ENCODE measurements at regions not wholly inside any gene's neighbourhood (a gene's known extent, or its start where the extent isn't known, plus 50 kb on each side); places are given as distances from the start of the nearest gene placed in this dataset.
"Not testable (repeated sequence)": the region's sequence is repeated elsewhere in the genome, so short reads cannot be mapped to it uniquely, and the experiment has no call there.

DNA sequence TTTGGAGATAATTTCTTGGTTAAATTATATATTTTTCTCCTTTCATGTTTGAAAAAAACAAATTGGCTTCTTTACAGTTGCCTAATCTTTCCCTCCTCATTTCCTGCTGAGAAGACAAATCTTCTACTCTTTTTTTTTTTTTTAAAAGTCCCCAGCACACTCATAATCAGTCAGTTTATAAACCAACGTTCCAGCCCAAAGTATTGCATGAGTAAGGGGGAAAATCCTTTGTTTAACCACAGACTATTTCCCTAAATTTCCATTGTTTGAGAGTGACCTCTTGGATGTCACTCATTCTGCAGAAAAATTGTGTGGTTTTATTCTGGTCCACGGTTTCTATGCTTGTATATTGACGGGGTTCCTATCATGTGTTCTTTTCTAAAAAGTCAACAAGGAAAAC is 55.1 kb upstream of the TLR4 start:
- TF ChIP-seq POLR2A (IDR thresholded peaks at IDR 0.05; ENCODE audit: low read depth, low read length), result no peak
- no peak for FAIRE-seq
- no peak for DNase-seq (ENCODE audit: insufficient read length, low spot score)

GRCh38 chr9:117644932-117645636 is 59.1 kb upstream of the TLR4 start:
- FAIRE-seq, result no peak
- DNase-seq (ENCODE audit: insufficient read length, low spot score), result no peak
- no peak for TF ChIP-seq POLR2A (IDR thresholded peaks at IDR 0.05; ENCODE audit: low read depth, low read length)

DNA sequence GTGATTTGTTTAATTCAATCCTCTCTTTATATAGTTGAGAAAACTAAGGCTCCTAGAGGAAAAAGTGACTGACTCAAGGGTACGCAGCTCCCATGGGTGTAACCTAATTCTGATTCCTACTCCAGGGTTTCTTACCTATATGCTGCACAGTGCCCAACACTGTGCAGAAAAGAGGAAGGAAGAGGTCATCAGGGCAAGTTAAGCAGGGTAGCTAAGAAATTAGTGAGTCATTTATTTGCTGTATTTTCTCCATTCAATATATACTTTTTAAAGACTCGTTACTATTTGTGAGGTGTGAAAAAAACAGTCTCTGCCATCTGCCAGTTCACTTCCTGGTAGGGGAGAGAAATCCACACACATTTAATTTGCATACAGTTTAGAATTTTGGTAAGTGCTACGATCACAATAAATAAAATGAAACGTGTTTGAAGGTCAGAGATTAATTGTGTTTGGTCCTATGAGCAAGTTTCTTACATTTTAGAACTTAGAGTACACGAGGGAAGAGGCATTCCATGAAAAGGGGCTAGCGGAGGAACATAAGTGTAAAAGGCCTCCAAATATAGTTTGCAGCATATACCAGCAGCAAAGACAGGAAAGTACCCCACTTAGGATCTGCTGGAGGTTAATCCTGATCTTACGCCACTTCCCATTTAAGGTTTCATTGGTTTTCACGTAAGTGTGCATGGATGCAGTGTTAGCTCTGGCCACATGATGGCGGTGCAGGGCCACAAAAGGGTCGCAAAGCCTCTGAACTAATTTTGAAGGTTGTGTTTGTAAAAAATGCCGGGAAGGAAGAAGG is 59.9 kb upstream of the TLR4 start:
- DNase-seq (ENCODE audit: insufficient read length, low spot score) (peak; percentile 63), FAIRE-seq (peak; percentile 90)
- TF ChIP-seq POLR2A (IDR thresholded peaks at IDR 0.05; ENCODE audit: low read depth, low read length), result no peak

GRCh38 chr9:117643288-117643654 is 60.9 kb upstream of the TLR4 start:
- FAIRE-seq (no peak), DNase-seq (ENCODE audit: insufficient read length, low spot score) (no peak)
- TF ChIP-seq POLR2A (IDR thresholded peaks at IDR 0.05; ENCODE audit: low read depth, low read length), result no peak

DNA sequence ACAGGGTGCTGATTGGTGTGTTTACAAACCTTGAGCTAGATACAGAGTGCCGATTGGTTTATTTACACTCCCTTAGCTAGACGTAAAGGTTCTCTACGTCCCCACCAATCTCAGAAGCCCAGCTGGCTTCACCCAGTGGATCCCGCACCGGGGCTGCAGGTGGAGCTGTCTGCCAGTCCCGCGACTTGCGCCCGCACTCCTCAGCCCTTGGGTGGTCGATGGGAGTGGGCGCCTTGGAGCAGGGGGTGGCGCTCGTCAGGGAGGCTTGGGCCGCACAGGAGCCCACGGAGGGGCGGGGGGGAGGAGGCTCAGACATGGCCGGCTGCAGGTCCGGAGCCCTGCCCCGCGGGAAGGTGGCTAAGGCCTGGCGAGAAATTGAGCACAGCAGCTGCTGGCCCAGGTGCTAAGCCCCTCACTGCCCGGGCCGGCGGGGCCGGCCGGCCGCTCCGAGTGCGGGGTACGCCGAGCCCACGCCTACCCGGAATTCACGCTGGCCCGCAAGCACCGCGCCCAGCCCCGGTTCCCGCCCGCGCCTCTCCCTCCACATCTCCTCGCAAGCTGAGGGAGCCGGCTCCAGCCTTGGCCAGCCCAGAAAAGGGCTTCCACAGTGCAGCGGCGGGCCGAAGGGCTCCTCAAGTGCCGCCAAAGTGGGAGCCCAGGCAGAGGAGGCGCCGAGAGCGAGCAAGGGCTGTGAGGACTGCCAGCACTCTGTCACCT is 61.5 kb upstream of the TLR4 start:
- not testable (repeated sequence) for FAIRE-seq; DNase-seq (ENCODE audit: insufficient read length, low spot score)

DNA sequence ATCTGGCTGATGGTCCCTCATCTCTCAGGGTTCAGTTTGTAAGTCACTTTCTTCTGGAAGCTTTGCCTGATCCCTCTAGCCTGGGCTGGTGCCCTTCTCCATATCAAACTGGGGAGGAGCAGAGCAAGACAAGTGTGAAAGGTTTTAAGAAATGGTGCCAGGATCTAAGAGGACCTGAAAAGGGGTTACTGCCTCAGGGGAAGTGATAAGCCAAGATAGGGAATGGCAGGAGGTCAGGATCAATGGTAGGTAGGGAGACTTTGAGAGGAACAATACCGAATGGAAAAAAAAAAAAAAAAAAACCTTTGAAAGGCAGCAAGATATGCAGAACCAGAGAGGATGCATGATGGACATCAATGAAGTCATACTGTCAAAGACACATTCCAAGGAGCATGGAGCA is 67.5 kb upstream of the TLR4 start:
- no peak for TF ChIP-seq POLR2A (IDR thresholded peaks at IDR 0.05; ENCODE audit: low read depth, low read length)
- FAIRE-seq, result no peak
- no peak for DNase-seq (ENCODE audit: insufficient read length, low spot score)

- DNase-seq (ENCODE audit: insufficient read length, low spot score) (no peak), FAIRE-seq (peak; percentile 43)
- no peak for TF ChIP-seq POLR2A (IDR thresholded peaks at IDR 0.05; ENCODE audit: low read depth, low read length)
Observed at GRCh38 chr9:117625154-117625553, 79.0 kb upstream of the TLR4 start.

DNA sequence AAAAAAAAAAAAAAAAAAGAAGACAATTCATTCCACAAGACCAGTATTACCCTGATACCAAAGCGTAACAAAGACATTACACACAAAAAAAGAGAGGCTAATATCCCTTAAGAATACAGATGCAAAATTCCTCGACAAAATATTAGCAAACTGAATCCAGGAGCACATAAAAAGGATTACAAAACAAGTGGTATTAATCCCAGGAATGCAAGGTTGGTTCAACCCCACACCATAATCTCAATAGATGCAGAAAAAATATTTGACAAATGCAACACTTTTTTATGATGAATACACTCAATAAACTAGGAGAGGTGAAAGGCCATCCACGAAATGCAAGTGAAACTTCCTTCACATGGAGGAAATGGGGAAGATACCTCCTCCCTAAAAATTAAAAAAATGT is 80.1 kb upstream of the TLR4 start:
- no peak for TF ChIP-seq POLR2A (IDR thresholded peaks at IDR 0.05; ENCODE audit: low read depth, low read length)
- no peak for FAIRE-seq
- no peak for DNase-seq (ENCODE audit: insufficient read length, low spot score)

DNA sequence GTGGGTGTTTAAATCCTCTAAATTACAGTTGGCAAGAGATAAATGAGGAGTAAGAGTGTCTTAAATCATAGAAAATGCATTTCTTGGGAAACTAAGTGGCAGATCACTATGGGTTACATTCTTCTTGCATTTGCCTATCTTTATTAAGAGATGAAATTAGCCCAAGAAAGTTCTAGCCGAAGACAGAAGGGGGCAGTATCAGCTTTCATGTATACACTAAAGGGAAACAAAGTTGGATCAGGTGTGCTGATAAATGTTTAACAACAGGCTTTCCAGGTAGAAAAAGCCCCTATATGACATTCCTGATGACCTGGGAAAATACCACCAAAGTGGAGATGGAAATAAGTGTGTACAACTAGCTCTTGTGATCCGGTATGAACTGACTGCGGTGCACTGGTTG is 81.9 kb upstream of the TLR4 start:
- no peak for DNase-seq (ENCODE audit: insufficient read length, low spot score)
- TF ChIP-seq POLR2A (IDR thresholded peaks at IDR 0.05; ENCODE audit: low read depth, low read length), result no peak
- no peak for FAIRE-seq

- DNase-seq (ENCODE audit: insufficient read length, low spot score) (no peak), FAIRE-seq (peak; percentile 38)
- TF ChIP-seq POLR2A (IDR thresholded peaks at IDR 0.05; ENCODE audit: low read depth, low read length), result no peak
Observed at GRCh38 chr9:117616431-117616831, 87.8 kb upstream of the TLR4 start.

GRCh38 chr9:117612317-117612716 is 91.9 kb upstream of the TLR4 start:
- DNase-seq (ENCODE audit: insufficient read length, low spot score) (no peak), FAIRE-seq (no peak)
- TF ChIP-seq POLR2A (IDR thresholded peaks at IDR 0.05; ENCODE audit: low read depth, low read length), result no peak

DNA sequence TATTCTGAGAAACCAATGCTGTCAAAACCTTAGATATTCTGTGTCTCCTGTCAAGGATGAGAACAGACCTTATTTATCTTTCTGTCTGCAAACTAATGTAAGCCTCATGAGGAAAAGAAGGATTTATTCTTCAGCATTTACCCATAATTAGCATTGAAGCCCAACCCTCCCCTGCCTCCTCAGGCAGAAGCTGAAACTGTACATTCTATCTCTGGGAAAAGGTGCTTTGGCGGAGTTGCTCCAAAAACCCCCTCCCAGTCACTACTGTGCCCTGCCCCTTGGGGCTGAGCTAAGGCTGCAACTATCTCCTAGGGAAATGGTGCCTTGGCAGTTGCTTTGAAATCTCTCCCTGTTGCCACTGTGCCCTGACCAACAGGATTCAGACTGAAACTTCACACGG is 106.2 kb upstream of the TLR4 start:
- no peak for TF ChIP-seq POLR2A (IDR thresholded peaks at IDR 0.05; ENCODE audit: low read depth, low read length)
- FAIRE-seq (no peak), DNase-seq (ENCODE audit: insufficient read length, low spot score) (no peak)

- FAIRE-seq (no peak), DNase-seq (ENCODE audit: insufficient read length, low spot score) (no peak)
- no peak for TF ChIP-seq POLR2A (IDR thresholded peaks at IDR 0.05; ENCODE audit: low read depth, low read length)
Observed at GRCh38 chr9:117596678-117597077, 107.5 kb upstream of the TLR4 start.

- DNase-seq (ENCODE audit: insufficient read length, low spot score) (no peak), FAIRE-seq (no peak)
- TF ChIP-seq POLR2A (IDR thresholded peaks at IDR 0.05; ENCODE audit: low read depth, low read length), result no peak
Observed at GRCh38 chr9:117595650-117596049, 108.6 kb upstream of the TLR4 start.
